HG02852 (cell line): ENCODE measurements at regions not wholly inside any gene's neighbourhood (a gene's known extent, or its start where the extent isn't known, plus 50 kb on each side); places are given as distances from the start of the nearest gene placed in this dataset.

Experiments
- ATAC-seq: cut with Tn5 transposase; IDR thresholded peaks from one replicate; pipeline ENCODE4 v1.9.1; 2021; ENCODE audit warnings: mild to moderate bottlenecking, moderate library complexity; ENCODE audit not compliant: unreplicated experiment

DNA sequence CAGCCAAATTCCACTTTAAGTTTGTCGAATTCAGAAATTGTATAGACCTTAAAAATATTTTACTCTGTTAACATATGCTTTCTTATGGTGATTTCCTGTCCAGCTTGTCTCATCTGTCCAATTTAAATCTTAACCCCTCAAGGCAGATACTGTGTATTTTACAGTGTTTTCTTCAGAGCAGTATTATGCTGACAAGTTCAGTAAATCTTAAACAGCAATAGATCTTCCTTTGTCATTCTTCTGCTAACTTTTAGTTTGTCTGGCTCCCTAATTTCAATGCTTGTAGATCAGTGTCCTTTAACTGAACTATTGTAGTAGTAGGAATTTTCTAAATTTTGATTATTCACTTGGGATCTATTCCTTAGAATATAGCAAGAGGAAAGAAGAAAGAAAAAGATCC is 52.8 kb upstream of the MEIS1 start:
- no peak for ATAC-seq

DNA sequence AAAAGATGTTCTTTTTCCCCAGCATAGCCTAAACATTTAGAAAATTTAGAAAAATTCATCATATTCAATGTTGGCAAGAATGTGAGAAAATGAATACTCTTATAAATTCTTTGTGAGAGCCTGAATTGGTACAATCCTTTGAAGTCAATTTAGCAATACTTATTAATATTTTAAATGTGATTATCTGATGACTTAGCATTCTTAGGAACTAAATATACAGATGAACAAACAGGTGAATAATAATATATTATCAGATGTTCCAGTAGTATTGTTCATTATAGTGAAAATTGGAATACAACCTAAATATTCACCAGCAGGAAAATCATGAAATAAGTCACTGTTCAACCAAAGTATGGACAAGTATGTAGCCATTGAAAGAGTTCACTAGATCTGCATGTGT is 55.5 kb upstream of the MEIS1 start:
- no peak for ATAC-seq

DNA sequence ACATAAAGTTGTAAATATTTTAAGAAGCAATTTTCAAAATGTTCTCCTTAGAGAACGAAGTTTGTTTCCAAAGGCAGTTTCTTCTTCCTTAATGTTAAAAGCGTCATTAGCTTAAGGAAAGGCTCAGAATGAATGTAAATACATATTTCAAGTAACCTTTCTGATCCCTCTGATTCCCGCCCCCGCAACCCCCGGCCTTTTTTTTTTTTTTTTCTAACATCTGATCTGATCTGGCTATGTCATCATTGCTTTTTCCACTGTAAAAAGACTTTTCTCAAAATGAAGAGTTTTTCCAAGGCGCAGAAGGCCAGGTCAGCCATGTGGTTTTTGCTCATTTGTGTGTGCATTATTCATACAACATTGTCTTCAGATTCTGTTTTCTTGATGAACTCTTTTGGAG is 57.1 kb upstream of the MEIS1 start:
- ATAC-seq: no peak

DNA sequence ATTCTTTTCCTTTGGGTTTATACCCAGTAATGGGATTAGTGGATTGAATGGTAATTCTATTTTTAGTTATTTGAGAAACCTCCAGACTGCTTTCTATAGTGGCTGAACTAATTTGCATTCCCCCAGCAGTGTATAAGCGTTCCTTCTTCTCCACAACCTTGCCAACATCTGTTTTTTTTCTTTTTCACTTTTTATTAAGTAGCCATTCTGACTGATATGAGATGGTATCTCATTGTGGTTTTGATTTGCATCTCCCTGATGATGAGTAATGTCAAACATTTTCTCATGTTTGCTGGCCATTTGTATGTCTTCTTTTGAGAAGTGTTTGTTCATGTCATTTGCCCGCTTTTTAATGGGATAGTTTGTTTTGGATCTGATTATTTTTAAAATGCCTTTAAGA is 64.1 kb upstream of the MEIS1 start:
- ATAC-seq: no peak

DNA sequence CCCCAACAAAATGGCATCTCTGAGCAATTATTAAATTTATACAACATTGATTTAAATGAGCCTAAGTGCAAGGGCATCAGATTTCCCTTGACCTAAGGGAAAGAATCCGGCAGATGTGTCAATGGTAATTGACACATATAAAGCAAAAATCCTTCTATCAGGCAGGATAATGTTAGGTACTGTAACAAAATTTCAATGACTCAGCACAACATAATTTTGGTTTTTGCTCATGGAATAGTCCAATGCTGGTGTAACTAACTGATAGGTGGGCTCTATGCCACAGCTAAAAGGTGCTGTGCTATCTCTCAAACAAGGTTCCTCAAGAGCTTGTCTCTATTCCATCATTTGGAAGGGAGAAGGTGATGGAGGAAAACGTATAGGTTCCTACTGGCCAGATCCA is 68.3 kb upstream of the MEIS1 start:
- ATAC-seq: no peak

DNA sequence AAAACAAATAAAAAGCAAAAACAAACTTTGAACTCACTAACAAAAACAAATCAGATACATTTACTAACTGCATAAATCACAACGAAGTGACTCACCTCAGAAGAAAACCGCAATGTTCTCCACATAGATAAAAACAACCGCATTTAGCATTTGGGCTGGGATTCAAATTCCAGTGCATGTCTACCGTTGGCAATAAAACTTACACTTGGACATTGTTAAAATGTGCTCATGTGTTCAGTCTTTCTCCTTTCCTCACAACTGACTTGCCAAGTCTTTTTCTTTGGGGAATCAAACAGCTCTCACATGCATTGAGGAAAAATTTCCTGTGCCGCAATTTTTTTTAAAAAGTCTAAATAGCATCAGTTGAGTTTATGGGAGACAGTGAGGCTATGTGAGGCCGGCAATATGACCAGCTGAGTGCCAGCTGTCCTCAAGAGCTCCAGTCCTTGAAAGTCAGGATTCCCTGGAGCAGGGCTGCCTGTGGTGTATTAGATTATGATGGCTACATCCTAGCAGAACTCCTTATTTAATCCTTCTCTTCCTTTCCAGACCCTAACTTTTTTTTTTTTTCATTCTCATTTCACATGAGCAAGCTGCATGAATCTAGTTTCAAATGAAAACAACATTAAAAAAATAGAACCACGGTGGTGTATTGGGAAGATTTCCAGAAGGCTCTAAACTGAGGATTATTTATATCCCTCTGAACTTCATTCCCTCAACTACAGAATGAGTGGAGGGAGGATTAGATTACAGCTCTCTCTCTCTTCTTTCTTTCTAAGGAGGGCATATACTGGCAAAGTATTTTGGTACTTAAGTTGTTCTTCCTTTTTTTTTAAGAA is 70.2 kb upstream of the MEIS1 start:
- ATAC-seq: no peak

DNA sequence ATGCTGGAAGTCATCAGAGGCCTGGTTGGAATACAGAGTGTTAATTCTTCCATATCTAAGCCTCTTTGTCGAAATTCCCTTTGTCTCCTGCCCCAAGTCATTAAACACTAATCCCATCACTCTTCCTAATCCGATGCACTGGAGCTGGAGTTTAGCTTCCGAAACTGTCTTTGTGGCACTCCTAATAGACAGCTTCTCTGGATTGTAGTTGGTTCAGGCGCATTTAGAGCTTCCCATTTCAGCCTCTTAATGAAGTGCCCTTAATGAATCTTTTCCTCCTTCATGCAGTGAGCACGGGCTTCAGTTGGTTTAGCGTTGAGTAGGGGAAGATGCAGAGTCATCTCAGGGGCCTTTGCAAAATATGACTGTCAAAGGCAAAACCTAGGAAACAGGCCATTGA is 72.2 kb upstream of the MEIS1 start:
- ATAC-seq: no peak

DNA sequence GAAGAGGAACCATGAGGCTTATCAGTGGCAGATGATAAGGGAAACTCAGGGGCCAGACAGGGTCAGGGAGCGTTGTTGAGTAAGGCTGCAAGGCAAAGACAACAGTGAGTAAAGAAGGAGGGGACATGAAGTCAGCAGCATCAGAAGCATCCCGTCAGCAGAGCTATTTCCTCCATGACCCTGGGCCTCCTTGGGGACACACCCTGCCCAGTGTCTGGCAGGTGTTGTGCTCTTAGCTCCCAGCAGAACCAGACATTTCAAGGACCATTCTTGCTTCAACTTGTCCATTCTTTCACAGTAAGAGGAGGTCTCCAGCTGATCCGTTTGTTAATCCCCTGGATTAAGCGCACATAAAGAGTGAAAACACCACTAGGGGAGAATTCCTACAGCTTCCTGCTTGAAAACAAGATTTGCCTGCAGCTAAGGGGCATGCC is 88.7 kb upstream of the MEIS1 start:
- ATAC-seq: no peak

DNA sequence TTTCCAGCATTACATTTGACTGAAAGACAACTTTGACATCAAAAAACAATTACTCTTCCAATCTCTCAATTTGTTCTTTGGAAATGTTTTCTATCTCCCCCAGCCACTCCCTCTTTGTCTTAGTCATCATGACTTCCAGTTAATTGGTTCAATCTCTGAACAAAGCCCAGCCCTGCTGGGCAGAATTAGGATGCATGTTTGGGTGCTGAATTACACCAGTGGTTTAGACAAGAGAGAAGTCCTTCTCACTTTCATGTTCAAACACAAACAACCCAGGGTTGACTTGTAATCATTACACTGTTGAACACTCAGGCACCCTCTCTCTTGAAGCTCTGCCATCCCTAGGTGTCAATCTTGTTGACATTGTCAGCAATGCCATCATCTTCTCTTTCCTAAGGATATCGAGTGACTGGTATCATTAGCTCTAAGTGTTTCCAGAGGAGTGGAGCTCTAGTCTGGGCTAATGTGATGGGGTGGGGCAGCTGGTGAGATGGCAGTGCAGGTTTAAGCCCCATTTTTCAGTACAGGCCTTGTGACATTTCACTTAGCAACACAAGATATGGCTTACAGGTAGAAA is 90.8 kb upstream of the MEIS1 start:
- ATAC-seq: no peak

DNA sequence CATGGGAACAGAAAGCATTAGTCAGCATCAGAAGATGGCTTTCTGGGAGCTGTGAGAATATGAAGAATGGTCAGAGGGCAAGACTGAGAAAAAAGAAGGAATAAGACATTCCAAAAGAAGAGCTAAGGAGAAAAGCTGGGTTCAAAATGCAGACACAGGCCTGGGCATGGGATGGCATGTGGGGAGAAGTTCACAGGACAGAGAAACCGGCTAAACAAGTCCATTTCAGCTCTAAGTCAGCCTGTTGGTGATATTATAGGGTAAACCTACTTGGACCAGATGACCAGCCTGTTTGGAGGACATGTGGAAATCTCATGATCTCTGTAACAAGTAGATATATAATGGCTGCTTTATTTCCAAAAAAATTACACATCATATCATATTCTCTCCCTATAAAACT is 91.7 kb upstream of the MEIS1 start:
- ATAC-seq: no peak

DNA sequence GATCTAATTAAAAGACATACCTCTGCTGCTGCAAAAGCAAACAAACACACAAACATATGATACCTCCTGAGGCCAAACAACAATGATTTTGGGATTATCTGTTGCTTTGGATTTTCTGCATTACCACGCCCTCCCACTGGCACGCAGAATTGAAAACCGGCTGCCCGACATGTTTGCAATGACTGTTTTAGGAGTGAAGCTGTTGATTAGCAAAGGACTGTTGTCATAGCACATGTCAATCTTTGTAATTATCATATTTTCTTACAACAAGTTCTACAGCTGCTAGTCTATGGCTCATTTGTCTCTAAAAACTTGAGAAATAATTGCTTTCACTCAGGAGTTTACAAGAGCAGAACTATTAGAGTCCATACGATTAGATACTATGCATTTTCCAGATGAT is 94.4 kb upstream of the MEIS1 start:
- ATAC-seq: no peak

DNA sequence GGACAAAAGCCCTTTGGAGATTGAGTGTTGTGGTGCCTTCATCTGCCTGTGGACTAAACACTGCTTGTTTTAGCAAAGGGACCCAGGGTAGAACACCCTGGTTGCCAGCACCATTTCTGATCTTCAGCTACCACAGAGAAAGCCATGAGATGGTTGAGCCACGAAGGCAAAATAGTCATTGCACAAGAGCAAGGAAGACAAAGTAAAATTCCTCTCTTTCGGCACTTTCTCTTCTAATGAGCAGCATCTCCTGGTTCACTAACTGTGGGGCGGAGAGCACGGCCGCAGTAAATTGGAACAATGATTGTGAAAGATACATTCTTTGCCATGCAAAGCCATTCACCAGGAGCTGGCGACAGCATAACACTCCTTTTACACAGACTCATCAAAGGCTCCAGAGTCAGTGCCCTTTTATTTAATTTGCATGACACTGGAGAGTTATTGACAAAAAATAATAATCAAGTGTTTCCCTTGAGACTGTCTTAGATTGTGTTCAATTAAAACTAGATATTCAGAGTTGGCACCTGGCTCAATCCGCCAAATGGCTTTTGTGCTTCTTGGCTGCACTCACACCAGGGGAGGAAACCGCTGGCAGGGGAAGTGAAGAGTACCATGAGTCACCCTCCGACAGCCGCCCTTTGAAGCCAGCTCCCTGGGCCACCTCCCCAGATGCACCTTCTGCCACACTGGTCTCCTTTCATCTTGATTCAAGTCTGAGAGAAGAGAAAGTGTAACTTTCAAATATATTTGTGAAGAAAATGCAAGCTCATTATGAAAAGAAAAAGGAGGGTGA is 100.5 kb upstream of the MEIS1 start:
- ATAC-seq: no peak

DNA sequence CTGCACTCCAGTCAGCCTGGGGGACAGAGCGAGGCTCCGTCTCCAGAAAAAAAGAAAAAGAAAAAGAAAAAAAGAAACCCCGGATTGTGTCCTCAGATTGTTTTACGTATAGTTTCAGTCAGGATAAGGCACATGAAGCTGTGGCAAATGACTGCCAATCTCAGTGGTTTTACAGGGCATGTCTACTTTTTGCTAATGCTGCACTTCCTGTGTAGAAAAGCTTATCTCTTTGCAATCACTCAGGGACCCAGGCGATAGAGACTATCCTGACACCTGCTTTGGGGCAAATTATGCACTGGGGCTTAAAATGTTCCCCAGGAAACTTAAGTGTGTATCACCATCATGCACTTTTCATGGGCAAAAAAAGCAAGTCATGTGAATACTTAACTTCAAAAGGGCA is 103.7 kb upstream of the MEIS1 start:
- ATAC-seq: no peak

DNA sequence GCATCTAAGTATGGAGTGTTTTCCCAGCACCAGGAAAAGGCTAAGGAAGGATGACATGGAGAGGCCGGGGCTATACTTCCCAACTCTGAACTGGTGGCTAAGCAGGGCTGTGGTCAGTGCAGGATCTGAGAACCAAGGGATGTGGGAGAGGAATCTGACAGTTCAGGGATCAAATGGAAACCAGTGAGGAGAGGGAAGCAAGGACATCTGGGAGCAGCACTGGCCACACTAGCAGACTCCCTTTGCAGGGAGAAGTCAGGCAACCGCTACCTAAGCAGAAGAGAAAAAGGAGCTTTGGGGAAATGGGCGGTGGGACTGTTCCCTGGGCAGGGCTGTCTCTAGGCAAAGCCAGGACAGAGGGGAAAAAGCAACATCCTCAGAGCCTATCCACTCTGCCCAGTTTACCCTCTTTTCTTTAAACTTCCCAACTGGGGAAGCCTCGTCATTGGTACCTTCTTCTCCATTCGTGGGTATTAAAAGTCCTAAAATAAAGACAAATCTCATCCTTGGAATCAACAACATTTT is 105.8 kb upstream of the MEIS1 start:
- no peak for ATAC-seq

DNA sequence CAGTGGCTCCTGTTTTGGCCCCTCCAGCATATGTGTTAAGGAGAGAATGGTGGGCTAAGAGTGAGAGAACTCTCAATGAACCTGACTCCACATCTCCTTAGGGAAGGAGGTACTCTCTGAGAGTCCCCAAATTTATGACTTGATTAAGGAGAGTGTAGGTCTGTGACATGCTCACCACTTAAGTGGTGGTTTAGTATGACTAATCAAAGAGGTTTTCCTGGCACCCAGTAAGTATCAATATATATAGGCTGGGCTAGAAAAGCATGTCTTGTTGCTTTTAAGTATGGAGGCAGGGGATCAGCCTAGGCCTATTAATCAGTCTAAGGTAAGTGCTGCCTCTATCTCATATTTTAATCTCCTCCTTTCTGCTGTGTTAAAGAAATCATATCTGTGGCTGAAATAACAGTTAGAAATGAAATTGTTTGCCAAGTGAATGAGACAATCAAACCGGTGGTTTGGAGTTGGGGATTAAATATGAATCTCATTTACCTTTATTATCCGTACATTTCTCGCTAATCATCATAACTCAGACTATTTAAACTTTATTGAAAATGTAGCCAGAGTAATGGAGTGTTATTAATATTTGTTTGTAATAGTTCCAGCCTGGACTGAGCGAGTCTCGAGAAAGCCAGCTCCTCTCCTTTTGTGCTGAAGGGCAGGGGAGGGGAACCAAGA is 107.7 kb upstream of the MEIS1 start:
- no peak for ATAC-seq

DNA sequence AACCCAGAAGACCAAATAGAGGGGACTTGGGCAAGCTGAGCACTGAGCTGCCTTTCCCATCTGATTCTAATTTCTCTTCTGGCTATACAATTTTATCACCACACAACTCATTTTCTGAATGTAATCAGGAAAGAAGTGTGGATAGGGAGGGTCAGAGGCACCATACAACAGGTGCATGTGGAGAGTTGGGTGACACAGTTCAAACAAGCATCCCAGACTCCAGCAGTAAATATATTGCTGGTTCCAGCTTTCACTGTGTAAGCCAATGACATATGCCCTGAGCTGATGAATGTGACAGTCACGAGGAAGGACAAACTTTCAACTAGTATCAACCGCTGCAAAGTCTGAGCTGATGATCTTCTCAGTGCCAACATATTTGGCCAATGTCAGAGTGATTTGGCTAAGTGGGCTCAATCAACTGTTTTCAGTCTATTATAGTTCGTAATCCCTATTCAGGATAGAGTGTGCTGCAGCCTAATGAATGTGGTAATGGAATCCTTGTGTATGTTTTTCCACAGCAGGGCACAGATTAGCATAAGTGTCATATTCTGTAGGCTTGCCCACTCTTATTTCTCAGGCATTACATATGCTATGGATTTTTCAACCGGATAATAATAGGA is 109.9 kb upstream of the MEIS1 start:
- ATAC-seq: no peak

DNA sequence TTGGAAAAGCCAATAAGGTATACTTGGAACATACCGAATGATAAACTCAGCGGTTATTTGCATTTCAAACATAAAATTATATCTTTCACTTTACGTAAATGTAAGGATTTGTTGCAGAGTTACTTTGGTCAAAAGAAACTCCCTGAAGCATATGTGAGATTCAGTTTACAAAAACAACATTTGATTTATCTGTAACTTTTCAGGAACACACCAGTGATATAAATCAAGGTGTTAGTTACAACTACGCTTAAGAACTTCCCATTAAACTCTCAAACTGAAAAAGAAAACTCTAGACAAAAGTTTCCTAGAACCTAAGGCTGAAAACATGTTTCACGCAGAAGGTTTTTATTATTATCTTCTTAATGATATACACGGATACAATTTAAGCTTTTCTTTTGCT is 110.6 kb upstream of the MEIS1 start:
- no peak for ATAC-seq

DNA sequence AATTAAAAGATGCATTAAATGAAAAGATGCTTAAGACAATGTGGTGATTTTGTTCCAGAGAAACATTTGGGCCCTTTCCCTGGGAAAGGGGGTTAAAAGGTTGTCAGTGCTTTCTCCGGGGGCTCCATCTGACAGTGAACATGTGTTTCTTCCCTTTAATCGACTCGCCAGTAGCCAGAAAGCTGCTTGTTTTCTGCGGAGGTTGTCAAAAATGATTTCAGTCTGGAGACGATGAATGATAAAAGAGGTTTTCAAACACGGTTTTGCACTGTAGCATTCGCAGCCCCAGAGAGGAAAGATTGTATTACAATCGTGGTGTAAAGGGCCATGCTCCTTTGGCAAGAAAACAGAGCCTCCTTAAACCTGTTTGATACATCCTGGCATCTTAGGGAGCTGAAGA is 111.5 kb upstream of the MEIS1 start:
- no peak for ATAC-seq

DNA sequence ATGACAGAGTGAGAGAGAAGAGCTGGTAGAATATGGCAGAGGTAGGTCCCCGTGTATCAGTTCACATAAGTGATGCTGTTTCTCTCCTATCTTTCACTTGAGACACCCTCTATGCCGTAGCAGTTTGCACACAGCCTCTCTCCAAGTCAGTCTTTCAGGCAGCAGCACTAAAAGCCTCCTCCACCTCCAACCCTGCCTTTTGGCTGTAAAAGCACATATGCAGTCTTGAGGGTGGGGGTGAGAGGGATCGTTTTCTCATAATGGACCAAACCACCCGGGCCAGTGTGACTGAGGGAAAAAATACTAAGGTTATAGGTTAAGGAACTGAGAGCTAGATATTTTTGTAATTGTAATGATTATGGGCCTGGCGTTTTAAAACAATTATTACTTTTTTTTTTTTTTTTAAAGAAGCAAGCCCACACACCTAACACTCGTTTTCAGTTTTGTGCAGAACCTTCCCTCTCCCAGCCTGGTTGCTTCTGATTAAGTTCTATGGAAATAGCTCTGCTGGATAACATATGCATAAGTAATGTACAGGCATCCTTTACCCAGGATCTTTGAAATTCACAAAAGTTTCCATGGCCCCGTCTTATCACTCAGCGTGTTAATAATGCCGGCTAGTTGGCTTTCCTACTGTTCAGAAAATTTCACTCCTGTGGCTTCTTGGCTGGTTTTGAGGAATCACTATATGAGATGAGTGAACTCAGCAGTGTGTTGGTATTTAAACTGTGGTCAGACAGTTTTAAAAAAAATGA is 112.2 kb upstream of the MEIS1 start:
- ATAC-seq: no peak

DNA sequence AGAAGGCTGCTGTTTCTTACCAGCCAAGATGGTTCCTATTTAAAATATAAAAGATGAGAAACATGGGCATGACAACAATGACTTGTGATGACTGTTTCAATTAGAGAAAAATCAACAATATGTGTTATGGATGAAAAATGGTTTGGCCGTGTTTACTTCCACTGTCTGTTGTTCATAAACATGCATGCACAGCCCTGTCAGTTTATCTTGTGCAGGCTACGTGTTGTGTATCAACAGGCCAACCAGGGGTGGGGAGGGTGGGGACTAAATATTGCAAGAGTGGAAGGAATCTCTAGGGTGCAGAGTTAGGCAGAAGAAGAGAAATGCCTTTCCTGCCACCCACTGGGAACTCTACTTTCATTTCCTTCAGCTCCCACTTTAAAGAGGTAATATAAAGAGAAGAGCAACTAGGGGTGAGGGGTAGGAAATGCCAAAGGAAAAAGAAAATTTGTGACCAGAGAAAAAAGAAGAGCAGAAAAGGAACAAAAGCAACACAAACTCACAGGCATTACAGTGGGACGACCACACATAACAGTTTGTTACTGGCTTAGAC is 116.8 kb upstream of the MEIS1 start:
- ATAC-seq: no peak
